ENCODE measurements at regions not wholly inside any gene's neighbourhood (a gene's known extent, or its start where the extent isn't known, plus 50 kb on each side); places are given as distances from the start of the nearest gene placed in this dataset.

GRCh38 chr2:200761266-200761665 is 50.4 kb upstream of the BZW1 start:
- peaks cover 29% of the 10 kb centered on the region for H3K4me1 Mint-ChIP-seq
- no peaks in the 10 kb centered on the region for H3K36me3 Mint-ChIP-seq (ENCODE audit: low read depth)
- no peak overlapping the region for H3K27ac Mint-ChIP-seq
- CTCF ChIA-PET: no interaction called here
- DNase-seq: no peak
- peaks cover 9% of the 10 kb centered on the region for H3K27me3 Mint-ChIP-seq
- H3K4me3 Mint-ChIP-seq: no peak overlapping the region
- POLR2A ChIA-PET: interaction anchor here (0.8 kb wide), 1 partner anchor 48 kb away, joined by 3 read pairs; no protein-coding TSS in a partner anchor
- H3K9me3 Mint-ChIP-seq: no peaks in the 10 kb centered on the region

All from activated CD4-positive, alpha-beta memory T cell treated with anti-CD3 and anti-CD28 coated beads, Interleukin-2, amount 10 ng/mL, durations not matched to agents 7 days and 5 days (primary cell).